DOHH2 (cell line): ENCODE measurements at regions not wholly inside any gene's neighbourhood (a gene's known extent, or its start where the extent isn't known, plus 50 kb on each side); places are given as distances from the start of the nearest gene placed in this dataset.

ENCODE experiments used
- H3F3A ChIP-seq: fragments of 200-600 bp; sonication (generic), shearing (Covaris generic); 2 replicates; pipeline ENCODE4 v1.6.0; 2016; ENCODE audit warnings: antibody characterized with exemption, mild to moderate bottlenecking; ENCODE audit not compliant: control insufficient read depth, insufficient read depth
- H3K27ac ChIP-seq: fragments of 200-600 bp; sonication (generic); 2 replicates; pipeline ENCODE4 v1.5.1; 2014; ENCODE audit warnings: low read depth, mild to moderate bottlenecking, low read length, moderate library complexity
- H3K27me3 ChIP-seq: fragments of 200-600 bp; sonication (generic); 2 replicates; pipeline ENCODE4 v1.6.1; 2014; ENCODE audit warnings: mild to moderate bottlenecking, low read length, mixed read lengths; ENCODE audit not compliant: control insufficient read depth
- H3K36me3 ChIP-seq: fragments of 200-600 bp; sonication (generic); 2 replicates; pipeline ENCODE4 v1.6.1; 2014; ENCODE audit warnings: mild to moderate bottlenecking, low read length, moderate library complexity, mixed read lengths; ENCODE audit not compliant: control insufficient read depth
- H3K4me1 ChIP-seq: fragments of 200-600 bp; sonication (generic); 2 replicates; pipeline ENCODE4 v1.6.1; 2014; ENCODE audit warnings: mild to moderate bottlenecking, low read length, mixed read lengths; ENCODE audit not compliant: control insufficient read depth
- H3K4me2 ChIP-seq: fragments of 200-600 bp; sonication (generic); 2 replicates; pipeline ENCODE4 v1.6.0; 2014; ENCODE audit warnings: mild to moderate bottlenecking, low read length, moderate library complexity
- H3K4me3 ChIP-seq: fragments of 200-600 bp; sonication (generic); 2 replicates; pipeline ENCODE4 v1.5.1; 2014; ENCODE audit warnings: mild to moderate bottlenecking, low read length, mixed read lengths
- H3K79me2 ChIP-seq: fragments of 200-600 bp; sonication (generic); 2 replicates; pipeline ENCODE4 v1.6.1; 2014; ENCODE audit warnings: mild to moderate bottlenecking, low read length, mixed read lengths; ENCODE audit not compliant: control insufficient read depth
- H3K9me2 ChIP-seq: fragments of 200-600 bp; sonication (generic); replicated peaks from 2 replicates; pipeline ENCODE4 v1.6.1; 2014; ENCODE audit warnings: mild to moderate bottlenecking, low read length, mixed read lengths; ENCODE audit not compliant: control insufficient read depth
- H3K9me3 ChIP-seq: fragments of 200-600 bp; sonication (generic); 2 replicates; pipeline ENCODE4 v1.6.1; 2014; ENCODE audit warnings: antibody characterized with exemption, low read length, mixed read lengths; ENCODE audit not compliant: control insufficient read depth, insufficient read depth
- H4K20me1 ChIP-seq: fragments of 200-600 bp; sonication (generic); 2 replicates; pipeline ENCODE4 v1.6.0; 2014; ENCODE audit warnings: low read depth, mild to moderate bottlenecking, antibody characterized with exemption, low read length, moderate library complexity; ENCODE audit not compliant: control insufficient read depth, insufficient read depth
- EZH2phosphoT487 ChIP-seq: fragments of 200-600 bp; sonication (generic); IDR thresholded peaks from 2 replicates; pipeline ENCODE4 v1.6.1; 2017; ENCODE audit warnings: borderline replicate concordance, mild to moderate bottlenecking, antibody characterized with exemption, low read length, moderate library complexity, mixed read lengths
- TF ChIP-seq, protein P1 (sequence below): fragments of 200-600 bp; sonication (generic); IDR thresholded peaks from one replicate; pipeline ENCODE4 v1.5.1; 2014; ENCODE audit warnings: antibody characterized with exemption, mild to moderate bottlenecking, low read depth, low read length; ENCODE audit not compliant: poor library complexity, severe bottlenecking

DNA sequence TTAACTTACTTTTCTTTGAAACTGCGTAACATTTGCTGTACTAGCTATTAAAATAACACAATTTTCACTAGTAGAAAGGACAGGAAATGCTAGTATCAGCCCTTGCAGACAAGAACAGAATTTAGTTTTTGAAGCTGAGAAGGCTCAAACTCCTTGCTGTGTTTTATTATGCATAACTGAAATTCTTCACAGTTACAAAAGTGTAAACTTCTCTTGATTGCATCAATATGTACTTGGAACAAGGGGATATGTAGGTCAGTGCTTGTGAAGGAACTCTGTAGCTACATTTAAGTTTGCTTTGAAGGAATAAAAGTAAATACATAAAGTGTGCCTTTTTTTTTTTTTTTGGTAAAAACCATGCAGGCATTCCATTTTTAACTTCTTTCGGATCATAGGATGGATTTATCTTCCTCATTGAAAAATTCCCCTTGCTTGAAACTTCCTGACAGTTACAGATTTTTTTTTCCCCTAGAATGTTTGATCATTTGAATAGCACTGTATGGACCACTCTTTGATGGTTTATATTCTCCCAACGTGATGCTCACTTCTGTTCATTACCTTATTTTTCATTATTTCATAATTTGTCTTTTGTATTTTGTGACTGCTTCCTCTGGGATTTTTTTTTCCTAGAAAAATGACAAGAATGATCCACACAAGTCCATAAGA is 94.9 kb upstream of the DAB2 start:
- Histone ChIP-seq H3K27ac (no peak overlapping the region), H3F3A (no peaks in the 10 kb centered on the region), H3K9me2 (no peaks in the 10 kb centered on the region), H3K9me3 (no peaks in the 10 kb centered on the region), H3K4me1 (no peaks in the 10 kb centered on the region), H3K79me2 (no peaks in the 10 kb centered on the region), H4K20me1 (no peaks in the 10 kb centered on the region), H3K27me3 (no peaks in the 10 kb centered on the region), H3K4me2 (no peak overlapping the region), H3K4me3 (no peak overlapping the region), H3K36me3 (no peaks in the 10 kb centered on the region)
- no peak for TF ChIP-seq EZH2phosphoT487
- TF ChIP-seq, protein P1, sequence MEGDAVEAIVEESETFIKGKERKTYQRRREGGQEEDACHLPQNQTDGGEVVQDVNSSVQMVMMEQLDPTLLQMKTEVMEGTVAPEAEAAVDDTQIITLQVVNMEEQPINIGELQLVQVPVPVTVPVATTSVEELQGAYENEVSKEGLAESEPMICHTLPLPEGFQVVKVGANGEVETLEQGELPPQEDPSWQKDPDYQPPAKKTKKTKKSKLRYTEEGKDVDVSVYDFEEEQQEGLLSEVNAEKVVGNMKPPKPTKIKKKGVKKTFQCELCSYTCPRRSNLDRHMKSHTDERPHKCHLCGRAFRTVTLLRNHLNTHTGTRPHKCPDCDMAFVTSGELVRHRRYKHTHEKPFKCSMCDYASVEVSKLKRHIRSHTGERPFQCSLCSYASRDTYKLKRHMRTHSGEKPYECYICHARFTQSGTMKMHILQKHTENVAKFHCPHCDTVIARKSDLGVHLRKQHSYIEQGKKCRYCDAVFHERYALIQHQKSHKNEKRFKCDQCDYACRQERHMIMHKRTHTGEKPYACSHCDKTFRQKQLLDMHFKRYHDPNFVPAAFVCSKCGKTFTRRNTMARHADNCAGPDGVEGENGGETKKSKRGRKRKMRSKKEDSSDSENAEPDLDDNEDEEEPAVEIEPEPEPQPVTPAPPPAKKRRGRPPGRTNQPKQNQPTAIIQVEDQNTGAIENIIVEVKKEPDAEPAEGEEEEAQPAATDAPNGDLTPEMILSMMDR: no peak

DNA sequence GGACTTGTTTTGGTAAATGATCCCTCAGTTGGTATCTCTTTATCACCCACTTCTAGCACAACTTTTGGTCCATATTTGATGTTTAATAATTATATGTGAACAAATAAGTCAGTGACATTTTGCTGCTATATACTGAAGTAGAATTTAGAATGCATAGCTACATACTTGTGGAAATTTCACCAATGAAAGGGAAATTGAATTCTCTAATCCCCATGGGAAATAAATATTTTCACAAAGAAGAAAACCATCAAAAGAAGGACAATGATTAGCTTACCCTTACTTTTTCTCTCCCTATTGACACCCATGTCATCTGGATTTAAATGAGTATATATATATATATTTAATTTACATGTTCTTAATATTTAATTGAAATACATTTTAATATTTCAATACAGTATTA is 94.3 kb upstream of the DAB2 start:
- Histone ChIP-seq H3K27ac (no peak overlapping the region), H3F3A (no peaks in the 10 kb centered on the region), H3K9me3 (no peaks in the 10 kb centered on the region)

DNA sequence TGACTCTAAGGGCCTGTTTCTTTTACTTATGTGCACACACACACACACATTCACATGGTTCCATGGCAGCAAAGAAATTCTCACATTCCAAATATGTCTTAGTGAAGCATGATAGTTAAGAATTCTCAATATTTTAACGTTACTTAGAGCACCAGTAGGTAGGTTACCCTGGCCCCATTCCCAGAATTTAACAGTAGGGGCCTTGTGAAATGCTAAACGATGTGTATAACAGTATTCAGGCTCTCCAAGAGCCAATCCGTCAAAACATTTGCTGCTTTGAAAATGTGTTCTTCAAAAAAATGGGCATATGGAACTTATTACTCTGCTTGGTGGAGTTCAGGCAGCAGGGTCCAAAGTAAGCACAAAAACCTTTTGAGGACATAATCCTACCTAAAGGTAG is 93.7 kb upstream of the DAB2 start:
- Histone ChIP-seq H3K9me3 (no peaks in the 10 kb centered on the region), H3K4me3 (no peak overlapping the region), H3K9me2 (no peaks in the 10 kb centered on the region), H3K4me2 (no peak overlapping the region), H3K4me1 (no peaks in the 10 kb centered on the region), H3K36me3 (no peaks in the 10 kb centered on the region), H3K79me2 (no peaks in the 10 kb centered on the region), H3K27ac (no peak overlapping the region), H3K27me3 (no peaks in the 10 kb centered on the region), H3F3A (no peaks in the 10 kb centered on the region), H4K20me1 (no peaks in the 10 kb centered on the region)
- TF ChIP-seq, protein P1: no peak
- no peak for TF ChIP-seq EZH2phosphoT487

More for the DNA sequence above, 94.3 kb upstream of the DAB2 start:
- Histone ChIP-seq H3K4me1 (no peaks in the 10 kb centered on the region), H3K36me3 (no peaks in the 10 kb centered on the region), H3K27me3 (no peaks in the 10 kb centered on the region), H3K4me3 (no peak overlapping the region), H3K9me2 (no peaks in the 10 kb centered on the region), H4K20me1 (no peaks in the 10 kb centered on the region), H3K4me2 (no peak overlapping the region), H3K79me2 (no peaks in the 10 kb centered on the region)
- no peak for TF ChIP-seq EZH2phosphoT487
- TF ChIP-seq, protein P1: no peak
